ENCODE measurements at regions not wholly inside any gene's neighbourhood (a gene's known extent, or its start where the extent isn't known, plus 50 kb on each side); places are given as distances from the start of the nearest gene placed in this dataset.

GRCh38 chr6:23006656-23007055, 437.3 kb downstream of the HDGFL1 start:
- TF ChIP-seq ZNF451 (CRISPR knock-in tag; IDR thresholded peaks at IDR 0.05) (no peak), ZNF704 (CRISPR knock-in tag; IDR thresholded peaks at IDR 0.05; ENCODE audit: borderline replicate concordance) (no peak), CHD2 (IDR thresholded peaks at IDR 0.05; ENCODE audit: low read depth, low read length) (no peak), MED13 (CRISPR knock-in tag; IDR thresholded peaks at IDR 0.05) (no peak), ZNF232 (CRISPR knock-in tag; IDR thresholded peaks at IDR 0.05; ENCODE audit: borderline replicate concordance) (no peak), HMGA1 (CRISPR knock-in tag; conservative IDR thresholded peaks at IDR 0.05) (no peak), SNAPC4 (CRISPR knock-in tag; IDR thresholded peaks at IDR 0.05) (no peak), ZNF740 (CRISPR knock-in tag; IDR thresholded peaks at IDR 0.05) (no peak), MXD4 (CRISPR knock-in tag; IDR thresholded peaks at IDR 0.05) (no peak), NFATC3 (CRISPR knock-in tag; IDR thresholded peaks at IDR 0.05) (no peak), ZNF660 (CRISPR knock-in tag; IDR thresholded peaks at IDR 0.05; ENCODE audit: borderline replicate concordance, low read depth) (no peak), ZNF772 (CRISPR knock-in tag; IDR thresholded peaks at IDR 0.05) (no peak), GTF3A (CRISPR knock-in tag; conservative IDR thresholded peaks at IDR 0.05) (no peak)
- TF ChIP-seq, protein P1, sequence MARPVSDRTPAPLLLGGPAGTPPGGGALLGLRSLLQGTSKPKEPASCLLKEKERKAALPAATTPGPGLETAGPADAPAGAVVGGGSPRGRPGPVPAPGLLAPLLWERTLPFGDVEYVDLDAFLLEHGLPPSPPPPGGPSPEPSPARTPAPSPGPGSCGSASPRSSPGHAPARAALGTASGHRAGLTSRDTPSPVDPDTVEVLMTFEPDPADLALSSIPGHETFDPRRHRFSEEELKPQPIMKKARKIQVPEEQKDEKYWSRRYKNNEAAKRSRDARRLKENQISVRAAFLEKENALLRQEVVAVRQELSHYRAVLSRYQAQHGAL (CRISPR knock-in tag; IDR thresholded peaks at IDR 0.05; ENCODE audit: not compliant biosample characterization): no peak
- Histone ChIP-seq H3K4me1 (ENCODE audit: insufficient read depth, low read length) (no peaks in the 10 kb centered on the region), H4K20me1 (ENCODE audit: insufficient read depth, low read length) (no peaks in the 10 kb centered on the region), H3K4me2 (ENCODE audit: low read depth, low read length) (no peak overlapping the region), H3K4me3 (replicated peaks in 1 of 3; ENCODE audit: insufficient read depth in 1 of 3, low read depth in 2 of 3, low read length in 3 of 3) (no peak overlapping the region), H3K9ac (ENCODE audit: insufficient read depth, low read depth, low read length) (no peak overlapping the region), H3K9me3 (ENCODE audit: low read length) (peaks cover 93% of the 10 kb centered on the region), H2AFZ (ENCODE audit: low read length) (no peak overlapping the region), H3K27ac (ENCODE audit: extremely low read length, insufficient read depth, low read length) (no peak overlapping the region), H3K36me3 (replicated peaks in 1 of 2; ENCODE audit: control insufficient read depth in 1 of 2, insufficient read depth in 2 of 2, low read length in 2 of 2) (no peaks in the 10 kb centered on the region), H3K27me3 (ENCODE audit: control insufficient read depth in 1 of 2, insufficient read depth in 2 of 2, low read length in 2 of 2) (no peaks in the 10 kb centered on the region), H3K79me2 (ENCODE audit: insufficient read depth, low read length) (no peaks in the 10 kb centered on the region)
- no peak for ATAC-seq
- in situ Hi-C loops (cut with HindIII; ENCODE audit: extremely low pct_ligation_motif_present, low pct_unique_long_range_greater_than_20kb) (no loop called here), intact Hi-C loops (cut with micrococcal nuclease; ENCODE audit: unreplicated experiment) (no loop called here)
- WGBS (ENCODE audit: low lambda C conversion rate): 4% methylated on average over 1 of the region's 1 CpG
- ChIA-PET POLR2A (no interaction called here), CTCF (ENCODE audit: low intra/inter-chr PET ratio, low total read pairs) (no interaction called here)
- BruUV-seq (replicated peaks): no TSS peak
- no peak for DNase-seq (ENCODE audit: low spot score)
- FAIRE-seq: no peak

Measured in HepG2 (cell line).